Fibroblast of the aortic adventitia (primary cell): ENCODE measurements at regions not wholly inside any gene's neighbourhood (a gene's known extent, or its start where the extent isn't known, plus 50 kb on each side); places are given as distances from the start of the nearest gene placed in this dataset.
A peak's percentile ranks its signal among the peaks of the same experiment; 100 is the strongest.

Experiments used
- DNase-seq: peaks from one replicate; pipeline ENCODE4 v3.0.0-alpha.2; 2010; ENCODE audit warnings: low read depth
- H3K4me3 ChIP-seq: 2 replicates; pipeline ENCODE4 v1.5.1; 2011; ENCODE audit warnings: low read depth, mild to moderate bottlenecking, control low read depth, low read length, moderate library complexity
- TF ChIP-seq, protein P1 (sequence below): IDR thresholded peaks from 2 replicates; pipeline ENCODE4 v1.5.1; 2011; ENCODE audit warnings: mild to moderate bottlenecking, low read length, control low read depth, inconsistent platforms; ENCODE audit not compliant: insufficient read depth

DNA sequence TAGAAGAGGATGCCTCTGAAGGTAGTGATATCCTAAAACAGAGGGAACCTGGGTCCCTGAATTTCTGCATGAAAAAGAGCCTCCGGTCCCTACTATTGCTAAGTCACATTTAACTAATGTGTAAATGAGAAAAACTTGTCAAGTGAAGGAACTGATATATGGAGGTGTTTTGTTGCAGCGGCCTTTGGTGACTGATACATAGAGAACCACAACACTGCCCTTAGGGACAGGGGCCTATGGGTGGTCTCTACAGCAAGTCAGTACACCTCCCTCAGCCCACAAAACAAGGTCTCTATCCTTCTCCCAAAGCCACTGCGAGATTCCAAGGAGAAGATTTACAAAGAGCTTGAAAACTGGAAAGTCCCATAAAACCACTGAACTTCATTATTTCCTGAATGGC, 275.3 kb downstream of the SOX9 start:
- TF ChIP-seq, protein P1, sequence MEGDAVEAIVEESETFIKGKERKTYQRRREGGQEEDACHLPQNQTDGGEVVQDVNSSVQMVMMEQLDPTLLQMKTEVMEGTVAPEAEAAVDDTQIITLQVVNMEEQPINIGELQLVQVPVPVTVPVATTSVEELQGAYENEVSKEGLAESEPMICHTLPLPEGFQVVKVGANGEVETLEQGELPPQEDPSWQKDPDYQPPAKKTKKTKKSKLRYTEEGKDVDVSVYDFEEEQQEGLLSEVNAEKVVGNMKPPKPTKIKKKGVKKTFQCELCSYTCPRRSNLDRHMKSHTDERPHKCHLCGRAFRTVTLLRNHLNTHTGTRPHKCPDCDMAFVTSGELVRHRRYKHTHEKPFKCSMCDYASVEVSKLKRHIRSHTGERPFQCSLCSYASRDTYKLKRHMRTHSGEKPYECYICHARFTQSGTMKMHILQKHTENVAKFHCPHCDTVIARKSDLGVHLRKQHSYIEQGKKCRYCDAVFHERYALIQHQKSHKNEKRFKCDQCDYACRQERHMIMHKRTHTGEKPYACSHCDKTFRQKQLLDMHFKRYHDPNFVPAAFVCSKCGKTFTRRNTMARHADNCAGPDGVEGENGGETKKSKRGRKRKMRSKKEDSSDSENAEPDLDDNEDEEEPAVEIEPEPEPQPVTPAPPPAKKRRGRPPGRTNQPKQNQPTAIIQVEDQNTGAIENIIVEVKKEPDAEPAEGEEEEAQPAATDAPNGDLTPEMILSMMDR: no peak
- H3K4me3 ChIP-seq: no peak overlapping the region
- no peak for DNase-seq

- no peak for DNase-seq
- H3K4me3 ChIP-seq: no peak overlapping the region
- TF ChIP-seq, protein P1: no peak
These were observed 276.4 kb downstream of the SOX9 start for GRCh38 chr17:72397223-72397667.

- H3K4me3 ChIP-seq: no peak overlapping the region
- peak; percentile 64 for DNase-seq
- TF ChIP-seq, protein P1: no peak
These were observed 276.9 kb downstream of the SOX9 start for GRCh38 chr17:72397687-72398086.

GRCh38 chr17:72399023-72399607, 278.3 kb downstream of the SOX9 start:
- no peak for DNase-seq
- TF ChIP-seq, protein P1: no peak
- H3K4me3 ChIP-seq: no peak overlapping the region

DNA sequence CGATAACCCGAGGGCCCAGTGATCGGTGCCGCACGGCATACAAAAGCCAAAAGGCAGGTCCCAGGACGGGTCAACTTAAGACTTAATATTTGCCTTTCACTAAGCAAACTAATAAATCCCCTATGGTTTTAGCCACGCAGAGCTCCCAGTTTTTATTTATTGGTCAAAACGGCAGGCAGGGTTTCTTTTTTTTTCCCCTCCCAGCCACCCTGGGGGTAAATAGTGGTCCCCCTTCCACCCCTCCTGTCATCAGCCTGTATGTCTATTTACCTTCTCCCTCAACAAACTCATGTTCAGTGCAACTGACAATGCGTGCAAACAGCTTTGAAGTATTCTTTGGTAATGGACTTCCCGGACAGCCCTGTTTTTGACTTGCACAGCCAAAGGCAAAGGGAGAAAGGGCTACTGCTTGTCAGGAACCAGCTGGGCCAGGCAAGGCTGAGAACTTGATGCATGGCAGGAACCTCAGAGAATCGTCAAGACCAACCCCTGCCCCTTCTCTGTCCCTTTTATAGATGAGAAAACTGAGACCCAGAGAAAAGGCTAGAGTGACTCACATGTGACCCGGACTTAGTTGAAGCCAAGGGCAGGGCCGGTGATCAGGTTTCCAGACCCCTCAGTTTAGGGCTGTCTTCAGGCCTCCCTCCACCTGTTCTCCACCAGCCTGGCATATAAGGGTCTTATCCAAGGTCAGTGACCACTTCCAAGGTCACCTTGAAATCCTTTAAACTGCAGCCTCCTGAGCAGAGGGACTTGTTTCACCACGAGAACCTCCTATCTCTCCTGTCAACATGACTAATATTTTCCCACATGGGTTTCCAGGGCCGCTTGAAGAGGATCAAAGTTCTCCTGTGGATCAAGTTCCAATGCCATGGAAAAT, 279.0 kb downstream of the SOX9 start:
- TF ChIP-seq, protein P1: no peak
- DNase-seq: no peak
- no peak overlapping the region for H3K4me3 ChIP-seq

DNA sequence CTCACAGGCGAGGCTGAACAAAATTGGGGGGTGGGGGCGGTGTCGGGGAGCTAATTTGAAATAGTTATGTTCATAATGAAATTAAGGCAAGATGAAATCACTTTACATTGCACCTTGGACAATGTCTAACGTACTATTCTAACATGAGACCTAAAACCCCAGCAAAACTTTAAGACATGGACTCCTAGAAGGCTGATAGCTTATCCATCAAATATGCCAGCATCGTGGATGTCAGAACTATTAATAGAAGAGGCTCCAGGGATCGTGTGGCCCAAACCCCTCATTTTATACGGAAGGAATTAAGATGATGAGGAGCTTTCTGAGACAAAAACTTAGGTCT, 279.6 kb downstream of the SOX9 start:
- TF ChIP-seq, protein P1: no peak
- no peak overlapping the region for H3K4me3 ChIP-seq
- DNase-seq: no peak
